ENCODE measurements at regions not wholly inside any gene's neighbourhood (a gene's known extent, or its start where the extent isn't known, plus 50 kb on each side); places are given as distances from the start of the nearest gene placed in this dataset.

DNA sequence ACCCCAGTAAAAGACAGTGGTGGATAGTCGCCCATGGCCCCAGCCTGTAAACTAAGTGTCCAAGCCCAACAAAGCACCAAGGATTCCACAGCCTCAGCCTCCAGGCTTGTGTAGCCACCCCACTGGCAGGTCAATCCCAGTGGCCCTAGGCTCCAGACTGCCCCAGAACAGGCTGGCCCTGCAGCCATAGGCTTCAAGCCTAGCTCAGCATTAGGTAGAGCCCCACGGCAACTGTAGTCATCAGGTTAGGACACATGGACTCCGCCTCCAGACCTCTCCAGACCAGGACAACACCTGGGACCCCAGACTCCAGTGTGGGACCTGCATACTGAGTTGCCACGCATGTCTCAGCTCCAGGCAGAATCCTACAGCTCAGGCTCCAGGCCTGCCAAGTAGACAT lies 1590.6 kb upstream of the DDX18 start:
- Mint-ChIP-seq H3K4me1 (no peaks in the 10 kb centered on the region), H3K9me3 (peaks cover 52% of the 10 kb centered on the region), H3K4me3 (no peak overlapping the region), H3K27me3 (ENCODE audit: low read depth) (no peaks in the 10 kb centered on the region), H3K36me3 (peaks cover 20% of the 10 kb centered on the region), H3K27ac (no peak overlapping the region)
- DNase-seq (ENCODE audit: low spot score) (no peak), ATAC-seq (no peak)
- ChIA-PET CTCF (no interaction called here), POLR2A (no interaction called here)
- TF ChIP-seq ZNF416 (CRISPR knock-in tag; IDR thresholded peaks at IDR 0.05) (no peak), ZBTB21 (CRISPR knock-in tag; IDR thresholded peaks at IDR 0.05; ENCODE audit: borderline replicate concordance) (no peak), CREB1 (CRISPR knock-in tag; IDR thresholded peaks at IDR 0.05) (no peak), NR2C2 (CRISPR knock-in tag; IDR thresholded peaks at IDR 0.05) (no peak), TCF7 (CRISPR knock-in tag; IDR thresholded peaks at IDR 0.05; ENCODE audit: low read depth) (no peak), JUN (CRISPR knock-in tag; IDR thresholded peaks at IDR 0.05) (no peak), GTF2I (CRISPR knock-in tag; conservative IDR thresholded peaks at IDR 0.05) (no peak), ZNF232 (CRISPR knock-in tag; IDR thresholded peaks at IDR 0.05) (no peak), TP53 (CRISPR knock-in tag; IDR thresholded peaks at IDR 0.05) (no peak), SMAD3 (CRISPR knock-in tag; IDR thresholded peaks at IDR 0.05; ENCODE audit: borderline replicate concordance) (no peak)
- TF ChIP-seq, protein P1, sequence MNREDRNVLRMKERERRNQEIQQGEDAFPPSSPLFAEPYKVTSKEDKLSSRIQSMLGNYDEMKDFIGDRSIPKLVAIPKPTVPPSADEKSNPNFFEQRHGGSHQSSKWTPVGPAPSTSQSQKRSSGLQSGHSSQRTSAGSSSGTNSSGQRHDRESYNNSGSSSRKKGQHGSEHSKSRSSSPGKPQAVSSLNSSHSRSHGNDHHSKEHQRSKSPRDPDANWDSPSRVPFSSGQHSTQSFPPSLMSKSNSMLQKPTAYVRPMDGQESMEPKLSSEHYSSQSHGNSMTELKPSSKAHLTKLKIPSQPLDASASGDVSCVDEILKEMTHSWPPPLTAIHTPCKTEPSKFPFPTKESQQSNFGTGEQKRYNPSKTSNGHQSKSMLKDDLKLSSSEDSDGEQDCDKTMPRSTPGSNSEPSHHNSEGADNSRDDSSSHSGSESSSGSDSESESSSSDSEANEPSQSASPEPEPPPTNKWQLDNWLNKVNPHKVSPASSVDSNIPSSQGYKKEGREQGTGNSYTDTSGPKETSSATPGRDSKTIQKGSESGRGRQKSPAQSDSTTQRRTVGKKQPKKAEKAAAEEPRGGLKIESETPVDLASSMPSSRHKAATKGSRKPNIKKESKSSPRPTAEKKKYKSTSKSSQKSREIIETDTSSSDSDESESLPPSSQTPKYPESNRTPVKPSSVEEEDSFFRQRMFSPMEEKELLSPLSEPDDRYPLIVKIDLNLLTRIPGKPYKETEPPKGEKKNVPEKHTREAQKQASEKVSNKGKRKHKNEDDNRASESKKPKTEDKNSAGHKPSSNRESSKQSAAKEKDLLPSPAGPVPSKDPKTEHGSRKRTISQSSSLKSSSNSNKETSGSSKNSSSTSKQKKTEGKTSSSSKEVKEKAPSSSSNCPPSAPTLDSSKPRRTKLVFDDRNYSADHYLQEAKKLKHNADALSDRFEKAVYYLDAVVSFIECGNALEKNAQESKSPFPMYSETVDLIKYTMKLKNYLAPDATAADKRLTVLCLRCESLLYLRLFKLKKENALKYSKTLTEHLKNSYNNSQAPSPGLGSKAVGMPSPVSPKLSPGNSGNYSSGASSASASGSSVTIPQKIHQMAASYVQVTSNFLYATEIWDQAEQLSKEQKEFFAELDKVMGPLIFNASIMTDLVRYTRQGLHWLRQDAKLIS (CRISPR knock-in tag; IDR thresholded peaks at IDR 0.05; ENCODE audit: borderline replicate concordance) = no peak
- TF ChIP-seq, protein P2, sequence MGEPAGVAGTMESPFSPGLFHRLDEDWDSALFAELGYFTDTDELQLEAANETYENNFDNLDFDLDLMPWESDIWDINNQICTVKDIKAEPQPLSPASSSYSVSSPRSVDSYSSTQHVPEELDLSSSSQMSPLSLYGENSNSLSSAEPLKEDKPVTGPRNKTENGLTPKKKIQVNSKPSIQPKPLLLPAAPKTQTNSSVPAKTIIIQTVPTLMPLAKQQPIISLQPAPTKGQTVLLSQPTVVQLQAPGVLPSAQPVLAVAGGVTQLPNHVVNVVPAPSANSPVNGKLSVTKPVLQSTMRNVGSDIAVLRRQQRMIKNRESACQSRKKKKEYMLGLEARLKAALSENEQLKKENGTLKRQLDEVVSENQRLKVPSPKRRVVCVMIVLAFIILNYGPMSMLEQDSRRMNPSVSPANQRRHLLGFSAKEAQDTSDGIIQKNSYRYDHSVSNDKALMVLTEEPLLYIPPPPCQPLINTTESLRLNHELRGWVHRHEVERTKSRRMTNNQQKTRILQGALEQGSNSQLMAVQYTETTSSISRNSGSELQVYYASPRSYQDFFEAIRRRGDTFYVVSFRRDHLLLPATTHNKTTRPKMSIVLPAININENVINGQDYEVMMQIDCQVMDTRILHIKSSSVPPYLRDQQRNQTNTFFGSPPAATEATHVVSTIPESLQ (CRISPR knock-in tag; IDR thresholded peaks at IDR 0.05) = no peak
- TF ChIP-seq, protein P3, sequence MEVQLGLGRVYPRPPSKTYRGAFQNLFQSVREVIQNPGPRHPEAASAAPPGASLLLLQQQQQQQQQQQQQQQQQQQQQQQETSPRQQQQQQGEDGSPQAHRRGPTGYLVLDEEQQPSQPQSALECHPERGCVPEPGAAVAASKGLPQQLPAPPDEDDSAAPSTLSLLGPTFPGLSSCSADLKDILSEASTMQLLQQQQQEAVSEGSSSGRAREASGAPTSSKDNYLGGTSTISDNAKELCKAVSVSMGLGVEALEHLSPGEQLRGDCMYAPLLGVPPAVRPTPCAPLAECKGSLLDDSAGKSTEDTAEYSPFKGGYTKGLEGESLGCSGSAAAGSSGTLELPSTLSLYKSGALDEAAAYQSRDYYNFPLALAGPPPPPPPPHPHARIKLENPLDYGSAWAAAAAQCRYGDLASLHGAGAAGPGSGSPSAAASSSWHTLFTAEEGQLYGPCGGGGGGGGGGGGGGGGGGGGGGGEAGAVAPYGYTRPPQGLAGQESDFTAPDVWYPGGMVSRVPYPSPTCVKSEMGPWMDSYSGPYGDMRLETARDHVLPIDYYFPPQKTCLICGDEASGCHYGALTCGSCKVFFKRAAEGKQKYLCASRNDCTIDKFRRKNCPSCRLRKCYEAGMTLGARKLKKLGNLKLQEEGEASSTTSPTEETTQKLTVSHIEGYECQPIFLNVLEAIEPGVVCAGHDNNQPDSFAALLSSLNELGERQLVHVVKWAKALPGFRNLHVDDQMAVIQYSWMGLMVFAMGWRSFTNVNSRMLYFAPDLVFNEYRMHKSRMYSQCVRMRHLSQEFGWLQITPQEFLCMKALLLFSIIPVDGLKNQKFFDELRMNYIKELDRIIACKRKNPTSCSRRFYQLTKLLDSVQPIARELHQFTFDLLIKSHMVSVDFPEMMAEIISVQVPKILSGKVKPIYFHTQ (CRISPR knock-in tag; IDR thresholded peaks at IDR 0.05) = no peak
- TF ChIP-seq, protein P4, sequence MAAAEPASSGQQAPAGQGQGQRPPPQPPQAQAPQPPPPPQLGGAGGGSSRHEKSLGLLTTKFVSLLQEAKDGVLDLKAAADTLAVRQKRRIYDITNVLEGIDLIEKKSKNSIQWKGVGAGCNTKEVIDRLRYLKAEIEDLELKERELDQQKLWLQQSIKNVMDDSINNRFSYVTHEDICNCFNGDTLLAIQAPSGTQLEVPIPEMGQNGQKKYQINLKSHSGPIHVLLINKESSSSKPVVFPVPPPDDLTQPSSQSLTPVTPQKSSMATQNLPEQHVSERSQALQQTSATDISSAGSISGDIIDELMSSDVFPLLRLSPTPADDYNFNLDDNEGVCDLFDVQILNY (CRISPR knock-in tag; IDR thresholded peaks at IDR 0.05) = no peak
- TF ChIP-seq, protein P5, sequence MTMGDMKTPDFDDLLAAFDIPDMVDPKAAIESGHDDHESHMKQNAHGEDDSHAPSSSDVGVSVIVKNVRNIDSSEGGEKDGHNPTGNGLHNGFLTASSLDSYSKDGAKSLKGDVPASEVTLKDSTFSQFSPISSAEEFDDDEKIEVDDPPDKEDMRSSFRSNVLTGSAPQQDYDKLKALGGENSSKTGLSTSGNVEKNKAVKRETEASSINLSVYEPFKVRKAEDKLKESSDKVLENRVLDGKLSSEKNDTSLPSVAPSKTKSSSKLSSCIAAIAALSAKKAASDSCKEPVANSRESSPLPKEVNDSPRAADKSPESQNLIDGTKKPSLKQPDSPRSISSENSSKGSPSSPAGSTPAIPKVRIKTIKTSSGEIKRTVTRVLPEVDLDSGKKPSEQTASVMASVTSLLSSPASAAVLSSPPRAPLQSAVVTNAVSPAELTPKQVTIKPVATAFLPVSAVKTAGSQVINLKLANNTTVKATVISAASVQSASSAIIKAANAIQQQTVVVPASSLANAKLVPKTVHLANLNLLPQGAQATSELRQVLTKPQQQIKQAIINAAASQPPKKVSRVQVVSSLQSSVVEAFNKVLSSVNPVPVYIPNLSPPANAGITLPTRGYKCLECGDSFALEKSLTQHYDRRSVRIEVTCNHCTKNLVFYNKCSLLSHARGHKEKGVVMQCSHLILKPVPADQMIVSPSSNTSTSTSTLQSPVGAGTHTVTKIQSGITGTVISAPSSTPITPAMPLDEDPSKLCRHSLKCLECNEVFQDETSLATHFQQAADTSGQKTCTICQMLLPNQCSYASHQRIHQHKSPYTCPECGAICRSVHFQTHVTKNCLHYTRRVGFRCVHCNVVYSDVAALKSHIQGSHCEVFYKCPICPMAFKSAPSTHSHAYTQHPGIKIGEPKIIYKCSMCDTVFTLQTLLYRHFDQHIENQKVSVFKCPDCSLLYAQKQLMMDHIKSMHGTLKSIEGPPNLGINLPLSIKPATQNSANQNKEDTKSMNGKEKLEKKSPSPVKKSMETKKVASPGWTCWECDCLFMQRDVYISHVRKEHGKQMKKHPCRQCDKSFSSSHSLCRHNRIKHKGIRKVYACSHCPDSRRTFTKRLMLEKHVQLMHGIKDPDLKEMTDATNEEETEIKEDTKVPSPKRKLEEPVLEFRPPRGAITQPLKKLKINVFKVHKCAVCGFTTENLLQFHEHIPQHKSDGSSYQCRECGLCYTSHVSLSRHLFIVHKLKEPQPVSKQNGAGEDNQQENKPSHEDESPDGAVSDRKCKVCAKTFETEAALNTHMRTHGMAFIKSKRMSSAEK (CRISPR knock-in tag; IDR thresholded peaks at IDR 0.05; ENCODE audit: borderline replicate concordance) = no peak
- TF ChIP-seq, protein P6, sequence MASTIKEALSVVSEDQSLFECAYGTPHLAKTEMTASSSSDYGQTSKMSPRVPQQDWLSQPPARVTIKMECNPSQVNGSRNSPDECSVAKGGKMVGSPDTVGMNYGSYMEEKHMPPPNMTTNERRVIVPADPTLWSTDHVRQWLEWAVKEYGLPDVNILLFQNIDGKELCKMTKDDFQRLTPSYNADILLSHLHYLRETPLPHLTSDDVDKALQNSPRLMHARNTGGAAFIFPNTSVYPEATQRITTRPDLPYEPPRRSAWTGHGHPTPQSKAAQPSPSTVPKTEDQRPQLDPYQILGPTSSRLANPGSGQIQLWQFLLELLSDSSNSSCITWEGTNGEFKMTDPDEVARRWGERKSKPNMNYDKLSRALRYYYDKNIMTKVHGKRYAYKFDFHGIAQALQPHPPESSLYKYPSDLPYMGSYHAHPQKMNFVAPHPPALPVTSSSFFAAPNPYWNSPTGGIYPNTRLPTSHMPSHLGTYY (CRISPR knock-in tag; IDR thresholded peaks at IDR 0.05) = no peak
- TF ChIP-seq, protein P7, sequence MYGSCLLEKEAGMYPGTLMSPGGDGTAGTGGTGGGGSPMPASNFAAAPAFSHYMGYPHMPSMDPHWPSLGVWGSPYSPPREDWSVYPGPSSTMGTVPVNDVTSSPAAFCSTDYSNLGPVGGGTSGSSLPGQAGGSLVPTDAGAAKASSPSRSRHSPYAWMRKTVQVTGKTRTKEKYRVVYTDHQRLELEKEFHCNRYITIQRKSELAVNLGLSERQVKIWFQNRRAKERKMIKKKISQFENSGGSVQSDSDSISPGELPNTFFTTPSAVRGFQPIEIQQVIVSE (CRISPR knock-in tag; IDR thresholded peaks at IDR 0.05; ENCODE audit: borderline replicate concordance) = no peak
- TF ChIP-seq, protein P8, sequence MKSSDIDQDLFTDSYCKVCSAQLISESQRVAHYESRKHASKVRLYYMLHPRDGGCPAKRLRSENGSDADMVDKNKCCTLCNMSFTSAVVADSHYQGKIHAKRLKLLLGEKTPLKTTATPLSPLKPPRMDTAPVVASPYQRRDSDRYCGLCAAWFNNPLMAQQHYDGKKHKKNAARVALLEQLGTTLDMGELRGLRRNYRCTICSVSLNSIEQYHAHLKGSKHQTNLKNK (CRISPR knock-in tag; IDR thresholded peaks at IDR 0.05) = no peak
